COLO829 (cell line): ENCODE measurements at regions not wholly inside any gene's neighbourhood (a gene's known extent, or its start where the extent isn't known, plus 50 kb on each side); places are given as distances from the start of the nearest gene placed in this dataset.
A peak's percentile ranks its signal among the peaks of the same experiment; 100 is the strongest.

Source experiments
- DNase-seq: peaks from one replicate; pipeline ENCODE4 v3.0.0; 2012; ENCODE audit warnings: low spot score

- no peak for DNase-seq
Observed at GRCh38 chr5:155068616-155069100, 55.1 kb downstream of the KIF4B start.

GRCh38 chr5:155069961-155070360, 56.4 kb downstream of the KIF4B start:
- DNase-seq, result no peak

GRCh38 chr5:155070781-155071180, 57.2 kb downstream of the KIF4B start:
- DNase-seq, result no peak

DNA sequence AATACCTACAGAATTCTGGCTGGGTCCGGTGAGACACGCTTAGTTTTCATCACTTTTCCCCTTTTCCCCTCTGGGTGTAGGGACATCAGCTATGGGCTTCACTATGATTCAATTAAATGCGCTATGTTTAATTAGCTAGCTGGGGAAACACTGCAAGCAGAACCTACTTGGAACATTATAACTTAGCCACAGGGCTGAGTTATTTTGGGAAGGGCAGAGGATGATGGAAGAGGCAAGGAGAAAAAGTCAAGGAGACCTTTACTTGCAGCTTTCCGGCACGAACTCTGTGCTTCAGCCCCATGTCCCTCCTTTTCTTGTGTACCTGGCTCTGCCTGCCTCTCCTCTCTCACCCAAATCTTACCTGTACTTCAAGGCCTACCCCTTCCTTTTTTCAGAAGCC, 62.8 kb downstream of the KIF4B start:
- no peak for DNase-seq

- DNase-seq, result no peak
Observed at GRCh38 chr5:155079698-155080097, 66.1 kb downstream of the KIF4B start.

DNA sequence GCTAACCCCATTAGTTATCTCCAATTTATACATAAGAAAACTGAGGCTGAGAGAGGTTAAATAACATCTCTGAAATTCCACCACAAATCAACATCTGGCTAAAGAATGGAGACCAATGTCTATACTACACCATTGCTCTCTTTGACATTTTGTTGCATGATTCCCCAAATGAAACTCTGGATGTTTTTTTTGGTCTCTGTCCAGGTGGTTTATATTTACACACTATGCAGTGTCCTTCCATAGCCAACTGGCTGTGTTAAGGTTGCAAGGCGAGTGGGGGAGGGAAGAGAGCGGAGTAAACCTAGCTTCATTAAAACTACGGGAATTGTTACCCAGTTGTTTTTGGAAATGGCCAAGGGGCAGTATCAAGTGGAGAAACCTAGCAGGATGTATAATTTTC, 67.2 kb downstream of the KIF4B start:
- DNase-seq, result no peak

DNA sequence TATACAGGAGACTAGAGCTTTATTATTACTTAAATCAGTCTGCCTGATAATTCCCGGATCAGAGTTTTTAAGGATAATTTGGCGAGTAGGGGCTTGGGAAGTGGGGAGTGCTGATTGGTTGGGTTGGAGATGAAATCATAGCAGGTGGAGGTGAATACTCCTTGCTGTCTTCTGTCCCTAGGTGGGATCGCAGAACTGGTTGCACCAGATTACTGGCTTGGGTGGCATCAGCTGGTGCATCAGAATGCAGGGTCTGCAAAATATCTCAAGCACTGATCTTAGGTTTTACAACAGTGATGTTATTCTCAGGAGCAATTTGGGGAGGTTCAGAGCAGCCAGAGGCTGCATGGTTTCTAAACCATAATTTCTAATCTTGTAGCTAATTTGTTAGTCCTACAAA, 68.1 kb downstream of the KIF4B start:
- DNase-seq, result no peak

GRCh38 chr5:155082401-155082800, 68.8 kb downstream of the KIF4B start:
- peak; percentile 57 for DNase-seq

- no peak for DNase-seq
Observed at GRCh38 chr5:155085282-155085989, 71.9 kb downstream of the KIF4B start.

GRCh38 chr5:155087036-155087435, 73.5 kb downstream of the KIF4B start:
- DNase-seq, result no peak

DNA sequence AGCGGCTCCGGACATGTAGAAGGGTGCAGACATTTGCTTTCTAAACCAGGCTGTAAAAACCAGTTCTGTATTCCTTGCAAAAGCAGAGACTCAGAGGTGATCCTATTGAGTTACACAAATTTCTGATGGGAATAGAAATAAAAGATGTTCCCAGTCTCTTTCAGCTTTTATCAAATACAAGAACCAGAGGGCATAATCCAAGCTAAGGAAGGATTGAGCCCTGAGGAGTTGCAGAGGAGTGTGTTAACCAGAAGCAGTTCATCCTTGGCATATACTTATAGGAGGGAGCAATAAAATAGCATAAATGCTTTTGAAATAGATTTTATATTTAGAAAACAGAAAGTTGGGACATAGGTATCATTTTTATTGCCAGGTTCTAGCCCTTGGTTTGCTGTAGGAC, 75.3 kb downstream of the KIF4B start:
- DNase-seq, result no peak

DNA sequence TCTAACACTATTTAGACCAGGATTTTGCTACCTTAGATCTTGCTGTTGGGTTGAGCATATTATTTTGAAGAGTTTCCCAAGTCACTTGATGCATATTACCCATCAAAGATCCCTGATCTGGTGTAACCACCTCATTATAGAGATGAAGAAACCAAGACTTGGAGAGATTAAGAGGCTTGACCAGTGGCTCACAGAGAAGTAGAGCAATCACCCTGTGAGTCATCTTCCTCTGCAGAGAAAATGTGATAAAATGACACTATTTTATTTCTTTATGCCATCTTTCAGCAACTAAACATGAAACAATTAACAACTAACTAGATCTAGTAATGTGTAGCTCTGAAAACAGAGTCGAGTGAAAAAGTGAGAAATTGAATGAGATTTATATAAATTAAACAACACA, 76.1 kb downstream of the KIF4B start:
- DNase-seq, result no peak

DNA sequence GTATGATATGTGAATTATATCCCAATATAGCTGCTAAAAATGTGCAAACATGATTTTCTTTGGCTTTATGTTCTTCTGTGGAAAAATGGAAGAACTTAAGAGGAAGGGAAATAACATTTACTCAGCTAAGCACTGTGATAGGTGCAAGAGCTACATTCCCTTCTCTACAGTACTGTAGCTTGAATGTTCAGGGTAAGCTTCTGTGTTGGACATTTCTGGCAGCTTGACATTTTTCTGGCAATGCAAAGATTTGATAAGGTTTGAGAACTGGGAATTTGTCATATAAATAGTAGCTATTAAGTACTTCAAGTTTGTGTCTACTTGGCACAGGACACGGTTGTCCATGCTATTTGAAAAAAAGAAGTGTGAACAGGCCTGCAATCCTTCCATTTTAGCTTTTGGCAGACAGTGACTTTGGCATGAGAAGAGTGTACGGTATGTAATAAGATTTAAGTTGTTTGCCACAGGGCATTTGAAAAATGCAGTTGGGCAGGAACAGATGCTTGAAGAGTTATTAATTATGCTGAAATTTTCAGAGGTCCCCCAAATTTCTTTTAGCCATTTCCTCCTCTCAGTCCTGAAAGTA, 77.6 kb downstream of the KIF4B start:
- DNase-seq, result no peak

- DNase-seq, result peak; percentile 69
Observed at GRCh38 chr5:155091768-155092717, 78.5 kb downstream of the KIF4B start.

DNA sequence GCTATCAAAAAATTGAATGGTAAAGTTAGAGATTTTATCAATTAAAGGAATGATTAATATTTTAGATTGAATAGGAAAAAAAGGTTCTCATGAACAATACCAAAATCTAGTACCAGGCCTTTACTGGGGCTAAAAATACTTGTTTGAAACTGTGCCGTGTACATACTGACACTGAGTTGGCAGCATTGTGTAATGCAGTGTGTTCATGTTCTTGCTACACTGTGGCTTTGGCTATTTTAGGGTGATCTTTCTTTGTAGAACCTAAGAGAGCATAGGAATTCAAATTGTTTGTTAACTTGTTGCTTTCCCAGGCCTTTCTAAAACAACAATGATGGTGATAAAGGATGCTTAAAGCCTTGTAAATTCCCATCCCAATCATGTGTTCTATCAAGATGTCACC, 80.9 kb downstream of the KIF4B start:
- DNase-seq, result no peak

DNA sequence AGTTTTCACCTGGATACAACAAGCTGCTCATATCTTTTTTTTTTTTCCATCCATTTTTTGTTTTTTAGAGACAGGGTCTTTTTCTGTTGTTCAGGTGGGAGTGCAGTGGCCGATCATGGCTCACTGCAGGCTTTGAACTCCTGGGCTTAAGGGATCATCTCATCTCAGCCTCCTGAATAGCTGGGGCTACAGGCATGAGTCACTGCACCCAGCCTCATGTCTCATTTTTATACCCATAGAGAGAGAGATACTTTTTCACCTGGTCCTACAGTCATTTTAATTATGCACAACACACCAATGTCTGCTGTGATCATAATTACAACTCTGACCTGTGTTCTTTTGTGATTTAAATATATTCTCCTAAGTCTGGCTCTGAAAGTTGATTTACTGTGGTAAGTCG, 84.4 kb downstream of the KIF4B start:
- no peak for DNase-seq

DNA sequence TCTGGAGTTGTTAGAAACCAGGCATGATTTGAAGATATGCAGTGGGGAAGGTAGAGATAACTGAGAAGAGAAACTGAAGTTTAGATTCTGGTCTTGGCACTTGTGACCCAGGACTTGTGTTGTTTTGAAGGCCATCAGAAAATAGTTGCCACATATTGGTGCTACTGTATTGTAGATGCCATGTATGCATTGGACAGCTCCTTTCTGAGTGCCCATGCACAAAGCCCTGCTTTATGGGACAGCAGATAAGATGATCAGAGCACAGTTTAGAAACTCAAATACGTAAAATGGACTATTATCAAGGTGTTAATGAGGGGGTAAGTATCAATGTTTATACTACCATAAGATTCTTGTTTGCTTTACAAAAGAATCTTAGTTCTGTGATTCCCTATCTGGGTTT, 84.9 kb downstream of the KIF4B start:
- DNase-seq, result no peak

DNA sequence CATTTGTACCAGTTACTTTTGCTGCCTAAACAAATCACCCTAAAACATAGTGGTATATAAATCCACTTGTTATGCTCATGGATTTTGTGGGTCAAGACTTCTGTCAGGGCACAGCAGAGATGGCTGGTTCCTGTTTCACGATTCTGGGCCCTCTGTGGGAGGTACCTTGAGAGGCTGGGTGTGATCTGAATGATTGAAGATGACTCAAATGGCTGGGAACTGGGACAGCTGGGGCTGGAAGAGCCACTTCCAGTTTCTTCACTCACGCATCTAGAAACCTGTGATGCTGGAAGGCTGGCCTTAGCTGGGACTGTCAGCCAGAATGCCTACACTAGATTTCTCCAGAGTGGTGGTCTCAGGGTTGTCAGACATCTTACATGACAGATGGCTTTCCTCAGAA, 88.1 kb downstream of the KIF4B start:
- DNase-seq, result no peak

GRCh38 chr5:155103146-155103545, 89.6 kb downstream of the KIF4B start:
- peak; percentile 79 for DNase-seq

DNA sequence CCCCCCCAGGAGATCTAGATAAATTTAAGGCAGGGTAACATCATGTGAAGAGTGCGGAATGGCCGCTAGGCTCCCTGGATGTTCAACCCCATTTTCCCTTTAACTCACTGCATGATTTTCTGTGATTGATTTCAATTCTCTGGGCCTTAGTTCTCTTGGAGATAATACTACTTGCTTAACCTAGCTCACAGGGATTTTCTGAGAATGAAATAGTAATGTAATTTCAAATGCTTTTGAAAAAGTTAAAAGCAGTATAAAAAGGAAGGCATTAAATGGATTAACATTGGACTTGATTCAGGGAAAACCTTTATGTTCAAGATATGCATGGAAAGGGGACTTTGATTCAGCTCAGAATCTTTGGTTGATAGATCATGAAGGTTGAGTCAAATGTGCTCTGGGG, 90.9 kb downstream of the KIF4B start:
- no peak for DNase-seq

DNA sequence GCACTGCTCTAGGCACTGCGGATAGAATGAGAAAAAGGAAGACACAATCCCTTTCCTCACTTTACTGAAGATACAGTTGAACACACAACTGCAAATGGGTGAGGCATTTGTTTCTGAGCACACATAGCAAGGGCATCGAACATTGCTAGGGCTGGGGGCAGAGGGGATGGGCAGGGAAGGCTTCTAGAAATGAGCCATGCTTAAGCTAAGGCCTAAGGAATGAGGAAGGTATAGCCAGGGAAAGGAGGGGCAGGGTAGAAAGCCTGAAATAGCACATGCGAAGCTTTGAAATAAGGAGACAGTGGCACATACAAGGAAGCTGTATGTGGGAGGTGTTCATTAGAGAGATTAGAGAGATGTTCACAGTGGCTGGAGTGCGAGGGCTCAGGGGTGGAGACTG, 92.7 kb downstream of the KIF4B start:
- no peak for DNase-seq

- DNase-seq, result no peak
Observed at GRCh38 chr5:155113888-155114287, 100.3 kb downstream of the KIF4B start.

DNA sequence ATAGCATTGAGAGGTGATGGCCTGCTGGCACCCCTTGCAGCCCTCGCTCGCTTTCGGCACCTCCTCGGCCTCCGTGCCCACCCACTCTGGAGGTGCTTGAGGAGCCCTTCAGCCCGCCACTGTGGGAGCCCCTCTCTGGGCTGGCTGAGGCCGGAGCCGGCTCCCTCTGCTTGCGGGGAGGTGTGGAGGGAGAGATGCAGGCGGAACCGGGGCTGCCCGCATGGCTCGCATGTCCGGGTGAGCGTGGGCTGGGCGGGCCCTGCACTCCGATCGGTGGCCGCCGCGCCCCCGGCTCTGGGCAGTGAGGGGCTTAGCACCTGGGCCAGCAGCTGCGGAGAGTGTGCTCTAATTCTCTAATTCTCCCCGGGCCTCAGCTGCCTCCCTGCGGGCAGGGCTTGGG, 101.1 kb downstream of the KIF4B start:
- no peak for DNase-seq
